ENCODE measurements at regions not wholly inside any gene's neighbourhood (a gene's known extent, or its start where the extent isn't known, plus 50 kb on each side); places are given as distances from the start of the nearest gene placed in this dataset.
A peak's percentile ranks its signal among the peaks of the same experiment; 100 is the strongest.

- TF ChIP-seq CTCF (IDR thresholded peaks at IDR 0.05): peak in 3 of 4 donors; percentile 29 to 40 (median 30)
- no peak for TF ChIP-seq POLR2A (IDR thresholded peaks at IDR 0.05)
These were observed 136.7 kb upstream of the SPHKAP start for GRCh38 chr2:228318218-228318617.

All from right lobe of liver (tissue), 4 donors.